CD4-positive, alpha-beta T cell treated with Interferon gamma for 1 hour (primary cell): ENCODE measurements at regions not wholly inside any gene's neighbourhood (a gene's known extent, or its start where the extent isn't known, plus 50 kb on each side); places are given as distances from the start of the nearest gene placed in this dataset.

Experiments
- DNase-seq: peaks from one replicate; pipeline ENCODE4 v3.0.0-alpha.2; 2020

- DNase-seq, result no peak
Observed at GRCh38 chr10:44627591-44628354, 242.9 kb upstream of the CXCL12 start.

GRCh38 chr10:44628921-44629320, 244.0 kb upstream of the CXCL12 start:
- no peak for DNase-seq

- no peak for DNase-seq
Observed at GRCh38 chr10:44635176-44635575, 250.3 kb upstream of the CXCL12 start.

DNA sequence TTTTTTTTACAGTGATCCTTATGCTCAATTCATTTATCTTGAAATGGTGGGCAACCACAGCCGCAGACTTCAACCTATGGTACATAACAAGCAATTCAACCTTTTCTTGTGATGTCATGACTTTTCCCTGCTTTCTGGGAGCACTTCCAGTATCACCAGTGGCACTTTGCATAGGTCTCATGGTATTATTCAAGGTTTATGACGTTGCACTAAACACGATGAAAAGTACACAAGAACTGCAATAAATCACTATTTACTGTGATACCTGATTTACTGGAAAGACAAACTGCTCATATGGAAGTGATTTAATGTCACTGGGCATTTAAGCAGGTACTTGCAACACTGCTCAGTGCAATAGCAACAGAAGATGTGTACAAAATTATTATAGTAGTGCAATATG, 251.7 kb upstream of the CXCL12 start:
- DNase-seq, result no peak

- no peak for DNase-seq
Observed at GRCh38 chr10:44640429-44640828, 255.5 kb upstream of the CXCL12 start.

DNA sequence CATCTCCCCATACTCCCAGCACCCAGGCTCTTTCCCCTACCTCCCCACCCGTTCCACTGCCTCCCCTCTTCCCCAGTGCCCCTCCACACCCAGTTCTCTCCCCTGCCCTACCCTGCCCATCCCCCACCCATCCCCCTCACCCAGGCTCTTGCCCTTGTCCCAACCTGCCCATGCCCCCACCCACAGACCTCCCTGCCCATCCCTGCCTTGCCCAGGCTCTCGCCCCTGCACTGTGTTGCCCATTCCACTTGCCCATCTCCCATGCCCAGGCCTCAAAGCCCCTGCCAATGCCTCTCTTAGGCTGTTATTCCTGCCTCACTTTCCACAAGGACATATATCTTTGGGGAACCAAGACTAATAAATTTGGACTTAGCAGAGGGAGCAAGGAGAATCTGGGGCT, 262.6 kb upstream of the CXCL12 start:
- no peak for DNase-seq

- DNase-seq, result no peak
Observed at GRCh38 chr10:44647877-44648542, 263.1 kb upstream of the CXCL12 start.

DNA sequence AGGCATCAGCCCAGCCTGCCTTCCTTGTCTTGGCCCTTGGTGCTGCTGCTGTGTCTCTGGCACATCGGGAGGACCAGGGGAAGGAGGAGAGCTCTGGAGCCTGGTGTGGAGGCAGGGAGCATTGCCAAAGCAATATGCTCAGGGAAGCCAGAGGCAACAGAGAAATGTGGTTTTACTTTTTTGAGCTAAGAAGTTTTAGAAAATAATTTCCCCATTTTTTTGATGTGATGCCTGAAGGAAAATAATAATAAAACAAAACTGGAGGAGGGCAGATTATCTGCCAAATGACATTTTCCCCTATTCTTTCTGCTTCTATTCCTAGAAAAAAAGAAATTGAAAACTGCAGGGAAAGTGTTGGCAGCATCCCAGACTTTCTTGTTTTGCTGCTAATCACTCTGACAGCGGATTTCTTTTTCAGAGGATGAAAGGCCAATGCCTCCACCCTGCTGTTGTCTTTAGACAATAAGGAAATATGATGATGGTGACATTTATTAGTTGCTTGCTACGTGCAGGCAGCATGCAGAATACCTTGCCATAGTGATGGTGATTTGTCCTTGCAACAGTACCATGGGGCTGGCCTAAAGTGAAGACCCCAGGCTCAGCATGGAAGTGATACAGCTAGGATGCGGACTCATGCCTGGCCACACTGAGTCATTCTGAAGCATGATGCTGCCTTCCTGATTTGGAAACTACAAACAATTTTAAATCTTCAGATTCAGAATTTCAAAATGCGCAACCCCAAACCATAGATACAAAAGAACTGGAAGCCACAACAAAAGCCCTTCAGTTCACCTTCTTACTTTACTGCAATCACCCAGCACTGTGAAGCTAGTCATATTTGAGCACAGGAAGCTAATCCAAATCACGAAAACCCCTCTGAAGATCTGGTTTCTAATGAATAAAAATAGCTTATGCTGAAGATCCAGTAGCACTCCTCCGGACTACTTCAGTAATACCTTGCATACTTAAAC, 260.2 kb upstream of the TMEM72 start:
- DNase-seq, result no peak

- no peak for DNase-seq
Observed at GRCh38 chr10:44651834-44652233, 259.3 kb upstream of the TMEM72 start.

- DNase-seq, result no peak
Observed at GRCh38 chr10:44659320-44659719, 251.8 kb upstream of the TMEM72 start.

GRCh38 chr10:44660271-44660670, 250.9 kb upstream of the TMEM72 start:
- no peak for DNase-seq

DNA sequence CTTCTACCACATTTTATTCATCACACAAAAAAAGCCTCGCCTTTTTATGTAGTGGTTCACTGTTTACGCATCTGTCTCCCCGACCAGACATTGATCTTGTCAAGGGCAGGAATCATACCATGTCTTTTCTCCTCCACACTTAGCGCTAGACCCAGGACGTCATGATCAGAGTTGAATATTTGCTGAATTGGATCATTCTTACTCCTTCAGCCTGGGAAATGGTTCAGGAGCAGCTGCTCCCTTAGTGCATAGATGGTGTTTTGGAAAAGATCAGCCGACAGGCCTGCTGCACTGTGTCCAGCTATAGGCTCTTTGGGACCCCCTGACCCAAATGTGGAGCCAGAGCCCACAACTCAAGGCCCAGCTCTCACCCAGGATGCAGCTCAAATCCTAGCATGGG, 249.1 kb upstream of the TMEM72 start:
- no peak for DNase-seq

DNA sequence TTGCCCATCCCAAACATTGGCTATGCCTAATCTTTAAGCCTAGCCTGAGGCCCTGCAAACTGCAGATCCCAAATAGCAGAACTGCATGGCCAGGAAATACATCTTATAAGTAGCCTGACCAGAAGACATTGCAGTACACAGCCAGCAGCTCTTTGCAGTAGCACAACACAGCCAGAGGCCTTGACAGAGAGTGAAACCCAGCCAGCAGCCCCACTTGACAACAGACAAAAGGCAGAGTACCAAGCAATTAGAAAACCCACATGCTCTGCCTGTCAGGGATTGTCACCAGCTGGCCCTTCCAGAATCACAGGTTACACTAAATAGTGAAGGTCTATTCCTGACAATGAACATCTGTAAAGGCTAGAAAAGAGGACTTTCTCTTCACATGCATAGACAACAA, 242.8 kb upstream of the TMEM72 start:
- DNase-seq, result no peak

GRCh38 chr10:44671319-44671718, 239.8 kb upstream of the TMEM72 start:
- no peak for DNase-seq

- no peak for DNase-seq
Observed at GRCh38 chr10:44673245-44673983, 237.7 kb upstream of the TMEM72 start.

DNA sequence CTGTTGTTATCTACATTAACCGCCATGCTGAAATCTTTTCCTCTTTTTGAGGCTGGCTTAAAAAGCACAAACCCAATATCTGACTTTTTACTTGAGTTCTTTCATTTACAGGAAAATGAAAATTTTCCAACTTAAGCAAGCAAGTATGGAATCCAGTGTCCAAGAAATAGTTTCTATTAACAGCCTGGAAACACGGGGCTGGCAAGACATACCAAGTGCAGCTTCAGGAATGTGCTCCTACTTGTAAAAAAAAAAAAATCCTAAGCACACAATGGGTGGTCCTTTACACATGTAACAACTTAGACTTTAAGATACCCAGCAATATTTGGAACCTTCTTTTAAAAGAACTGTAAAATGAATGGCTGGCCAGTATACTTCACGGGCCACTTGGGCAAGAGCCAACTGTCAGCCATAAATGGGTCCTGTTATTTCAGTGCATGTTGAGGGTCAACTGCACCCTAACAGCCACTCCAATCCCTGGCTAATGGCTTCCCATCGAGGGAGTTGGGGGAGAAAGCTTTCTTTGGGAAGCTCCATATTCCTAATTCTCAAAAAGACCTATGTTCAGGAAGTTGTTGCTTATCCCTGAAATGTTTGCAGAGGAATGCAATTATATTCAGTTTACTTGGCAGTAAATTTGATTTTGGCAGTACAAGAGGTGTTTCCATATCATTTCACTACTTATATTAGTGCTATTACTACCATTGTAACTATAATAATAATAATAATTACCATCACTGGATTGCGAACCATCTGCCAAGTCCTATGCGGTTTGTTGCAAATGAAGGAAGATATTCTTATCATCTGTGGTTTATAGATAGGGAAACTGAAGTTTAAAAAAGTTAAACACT, 236.4 kb upstream of the TMEM72 start:
- DNase-seq, result no peak

GRCh38 chr10:44675387-44675874, 235.7 kb upstream of the TMEM72 start:
- DNase-seq, result no peak

DNA sequence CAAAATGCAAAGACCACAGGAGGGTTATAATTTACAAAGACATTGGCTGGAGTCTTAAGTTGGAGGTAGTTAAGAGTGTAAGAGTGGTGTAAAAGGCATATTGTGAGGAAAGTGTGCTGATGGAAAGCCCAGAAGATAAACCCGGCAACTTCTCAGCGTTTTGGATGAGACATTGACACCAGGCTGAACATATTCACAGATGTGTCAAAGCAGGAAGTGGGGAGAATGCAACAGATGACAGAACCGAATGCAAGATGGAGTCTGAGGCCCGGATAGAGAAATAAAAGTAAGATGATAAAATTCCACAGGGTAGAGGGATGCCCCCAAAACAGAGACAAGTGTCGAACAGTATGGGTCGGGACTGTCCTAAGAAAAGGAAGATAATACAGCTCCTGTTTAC, 230.4 kb upstream of the TMEM72 start:
- DNase-seq, result no peak

GRCh38 chr10:44682507-44682906, 228.6 kb upstream of the TMEM72 start:
- no peak for DNase-seq

DNA sequence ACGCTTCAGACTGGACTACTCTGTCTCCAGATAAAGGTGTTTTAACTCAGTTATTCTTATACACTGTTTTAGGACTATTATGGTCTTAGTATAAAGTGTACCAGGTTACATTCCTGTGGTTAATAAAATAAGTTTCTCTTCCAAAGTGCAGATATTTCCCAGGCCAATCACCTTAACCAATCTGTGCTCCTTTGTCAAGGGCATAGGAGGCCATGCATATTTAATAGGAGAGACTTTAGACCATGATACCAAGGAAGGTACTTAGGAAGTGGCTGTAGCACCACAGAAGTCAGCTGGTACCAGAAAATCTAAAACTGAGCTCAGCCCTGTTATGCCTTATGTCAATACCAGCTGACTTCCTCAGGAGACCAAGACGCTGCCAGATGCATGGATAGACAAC, 226.5 kb upstream of the TMEM72 start:
- no peak for DNase-seq

GRCh38 chr10:44685220-44685619, 225.9 kb upstream of the TMEM72 start:
- no peak for DNase-seq

DNA sequence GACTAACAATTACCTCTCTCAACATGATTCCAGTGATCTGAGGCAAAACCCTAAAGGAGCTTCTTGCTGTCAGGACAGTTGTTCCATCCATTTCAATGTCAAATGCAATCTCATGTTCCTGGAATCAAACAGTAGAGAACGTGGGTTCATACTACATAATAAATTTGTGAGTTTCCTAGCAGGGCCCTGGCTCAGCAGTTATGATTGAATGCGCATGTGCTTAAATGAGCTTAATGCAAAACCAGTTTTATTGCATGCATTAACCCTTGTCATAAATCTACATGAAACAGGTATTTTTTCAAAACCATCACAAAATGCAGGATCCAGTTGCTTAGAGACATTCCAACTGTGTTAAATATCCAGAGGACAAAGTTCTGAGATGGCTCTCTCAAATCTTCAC, 225.4 kb upstream of the TMEM72 start:
- DNase-seq, result no peak
